Keratinocyte (primary cell): ENCODE measurements at regions not wholly inside any gene's neighbourhood (a gene's known extent, or its start where the extent isn't known, plus 50 kb on each side); places are given as distances from the start of the nearest gene placed in this dataset.

Experiments used
- DNase-seq: peaks from one replicate; pipeline ENCODE4 v3.0.0-alpha.2; 2011; ENCODE audit warnings: low read depth, missing footprints, low spot score
- FAIRE-seq: peaks from 2 replicates; lab custom pipeline; 2011; peaks lifted over from hg19 to GRCh38; lab: Jason Lieb, UNC
- H2AFZ ChIP-seq: 2 replicates; pipeline ENCODE4 v1.6.0; 2012; ENCODE audit warnings: low read length, control low read depth, inconsistent platforms; ENCODE audit not compliant: control insufficient read depth
- H3K27ac ChIP-seq: 2 replicates; pipeline ENCODE4 v1.5.1; 2011; ENCODE audit warnings: low read length; ENCODE audit not compliant: control insufficient read depth, insufficient read depth
- H3K27me3 ChIP-seq: 3 replicates; pipeline ENCODE4 v1.6.0; 2011; ENCODE audit warnings: low read length; ENCODE audit not compliant: control insufficient read depth, insufficient read depth; ENCODE audit errors: extremely low read depth
- H3K36me3 ChIP-seq, 2 experiments: 2 replicates in 1 of 2; 3 replicates in 1 of 2; pipeline ENCODE4 v1.5.1; 2011; ENCODE audit warnings: low read length in 2 of 2, mild to moderate bottlenecking in 1 of 2; ENCODE audit not compliant: control insufficient read depth in 2 of 2, insufficient read depth in 2 of 2; ENCODE audit errors: extremely low read depth in 1 of 2
- H3K4me1 ChIP-seq: 3 replicates; pipeline ENCODE4 v1.5.1; 2011; ENCODE audit warnings: low read length; ENCODE audit not compliant: control insufficient read depth, insufficient read depth; ENCODE audit errors: extremely low read depth
- H3K4me2 ChIP-seq: 3 replicates; pipeline ENCODE4 v1.6.0; 2011; ENCODE audit warnings: low read depth, low read length; ENCODE audit not compliant: control insufficient read depth, insufficient read depth; ENCODE audit errors: extremely low read depth
- H3K4me3 ChIP-seq, 3 experiments: fragments of 200-600 bp in 1 of 3; sonication (generic) in 1 of 3; 2 replicates in 2 of 3; 3 replicates in 1 of 3; pipeline ENCODE4 v1.5.1; 2011 to 2016; ENCODE audit warnings: low read length in 3 of 3, mild to moderate bottlenecking in 3 of 3, control low read depth in 2 of 3, inconsistent platforms in 1 of 3, low read depth in 1 of 3, mixed read lengths in 1 of 3, mixed run types in 1 of 3, moderate library complexity in 1 of 3; ENCODE audit not compliant: control insufficient read depth in 2 of 3, insufficient read depth in 2 of 3; ENCODE audit errors: extremely low read depth in 1 of 3
- H3K79me2 ChIP-seq: 2 replicates; pipeline ENCODE4 v1.6.0; 2012; ENCODE audit warnings: low read length; ENCODE audit not compliant: control insufficient read depth, insufficient read depth
- H3K9ac ChIP-seq: 3 replicates; pipeline ENCODE4 v1.6.0; 2011; ENCODE audit warnings: low read length; ENCODE audit not compliant: control insufficient read depth, insufficient read depth; ENCODE audit errors: extremely low read depth
- H3K9me1 ChIP-seq: 3 replicates; pipeline ENCODE4 v1.6.0; 2011; ENCODE audit warnings: low read length; ENCODE audit not compliant: control insufficient read depth, insufficient read depth; ENCODE audit errors: extremely low read depth
- H3K9me3 ChIP-seq: 2 replicates; pipeline ENCODE4 v1.5.1; 2012; ENCODE audit warnings: low read depth, low read length; ENCODE audit not compliant: control insufficient read depth
- H4K20me1 ChIP-seq: 3 replicates; pipeline ENCODE4 v1.6.0; 2011; ENCODE audit warnings: low read length; ENCODE audit not compliant: control insufficient read depth, insufficient read depth; ENCODE audit errors: extremely low read depth
- CTCF ChIP-seq, 3 experiments: IDR thresholded peaks in 1 of 3; conservative IDR thresholded peaks in 1 of 3; optimal IDR thresholded peaks in 1 of 3; 2 replicates in 2 of 3; 3 replicates in 1 of 3; pipeline versions ENCODE3 to v1.5.1; 2011; ENCODE audit warnings: low read length in 3 of 3, mild to moderate bottlenecking in 3 of 3, moderate library complexity in 2 of 3, control low read depth in 1 of 3, inconsistent platforms in 1 of 3; ENCODE audit not compliant: insufficient read depth in 2 of 3; ENCODE audit errors: extremely low read depth in 1 of 3
- EZH2 ChIP-seq: IDR thresholded peaks from one replicate; pipeline ENCODE4 v1.6.1; 2012; ENCODE audit warnings: inconsistent platforms, mild to moderate bottlenecking, low read length, moderate library complexity
- dilution Hi-C: fragments of 300-500 bp; cut with MboI; formaldehyde crosslinking; loops from one replicate; pipeline ENCODE4 v1.7.0; 2020; ENCODE audit warnings: low sequenced_read_pairs; ENCODE audit not compliant: extremely low pct_ligation_motif_present

- no peaks in the 10 kb centered on the region for H3K9me3 ChIP-seq
- H3K4me3 ChIP-seq = no peak overlapping the region
- H3K27ac ChIP-seq = no peak overlapping the region
- no peaks in the 10 kb centered on the region for H3K79me2 ChIP-seq
- no peaks in the 10 kb centered on the region for H3K36me3 ChIP-seq
- H3K27me3 ChIP-seq = no peaks in the 10 kb centered on the region
- TF ChIP-seq CTCF (optimal IDR thresholded peaks at IDR 0.05 in 1 of 3, IDR thresholded peaks at IDR 0.05 in 1 of 3, conservative IDR thresholded peaks at IDR 0.05 in 1 of 3; ENCODE audit: extremely low read depth in 1 of 3, insufficient read depth in 2 of 3, low read length in 3 of 3) (no peak), EZH2 (no peak)
- H3K9me1 ChIP-seq = no peaks in the 10 kb centered on the region
- H3K9ac ChIP-seq = no peak overlapping the region
- dilution Hi-C loops = no loop called here
- H3K4me2 ChIP-seq = no peak overlapping the region
- no peaks in the 10 kb centered on the region for H3K4me1 ChIP-seq
- H2AFZ ChIP-seq = no peak overlapping the region
- DNase-seq = no peak
- H4K20me1 ChIP-seq = no peaks in the 10 kb centered on the region
- no peak for FAIRE-seq
Observed at GRCh38 chr6:115270953-115271352, 789.7 kb downstream of the FRK start.

- no peak overlapping the region for H3K4me3 ChIP-seq
- H2AFZ ChIP-seq = no peak overlapping the region
- no peak overlapping the region for H3K4me2 ChIP-seq
- no peaks in the 10 kb centered on the region for H4K20me1 ChIP-seq
- dilution Hi-C loops = no loop called here
- no peak overlapping the region for H3K9ac ChIP-seq
- H3K27me3 ChIP-seq = no peaks in the 10 kb centered on the region
- H3K9me3 ChIP-seq = no peaks in the 10 kb centered on the region
- no peaks in the 10 kb centered on the region for H3K79me2 ChIP-seq
- no peak overlapping the region for H3K27ac ChIP-seq
- FAIRE-seq = no peak
- no peaks in the 10 kb centered on the region for H3K36me3 ChIP-seq
- no peak for TF ChIP-seq EZH2
- TF ChIP-seq CTCF (optimal IDR thresholded peaks at IDR 0.05 in 1 of 3, IDR thresholded peaks at IDR 0.05 in 1 of 3, conservative IDR thresholded peaks at IDR 0.05 in 1 of 3; ENCODE audit: extremely low read depth in 1 of 3, insufficient read depth in 2 of 3, low read length in 3 of 3) = no peak
- no peak for DNase-seq
- H3K9me1 ChIP-seq = no peaks in the 10 kb centered on the region
- H3K4me1 ChIP-seq = no peaks in the 10 kb centered on the region
Observed at GRCh38 chr6:115241373-115241772, 819.3 kb downstream of the FRK start.
